Psoas muscle (tissue), 7 donors: ENCODE measurements at regions not wholly inside any gene's neighbourhood (a gene's known extent, or its start where the extent isn't known, plus 50 kb on each side); places are given as distances from the start of the nearest gene placed in this dataset.

Experiments used
- ATAC-seq, 4 donors: fragments of 200-7000 bp; cut with Tn5 transposase; one replicate each; pipeline ENCODE4 v1.9.1; 2020; ENCODE audit warnings: moderate library complexity in 3 of 4, mild to moderate bottlenecking in 2 of 4
- DNase-seq, 2 donors: peaks; one replicate each; pipeline ENCODE4 v3.0.0-alpha.2; 2020
- H3K27ac ChIP-seq: fragments of 200-600 bp; one replicate; pipeline ENCODE4 v1.8.0; 2022
- H3K27me3 ChIP-seq, 3 donors: fragments of 200-600 bp in 1 of 3; one replicate each; pipeline versions ENCODE4 v1.6.1 to v1.8.0; 2013 to 2022; ENCODE audit warnings: low read length in 2 of 3, mild to moderate bottlenecking in 2 of 3, moderate library complexity in 1 of 3; ENCODE audit not compliant: insufficient read depth in 3 of 3
- H3K36me3 ChIP-seq, 2 donors: fragments of 200-600 bp in 1 of 2; one replicate each; pipeline versions ENCODE4 v1.6.1 to v1.8.0; 2013 to 2022; ENCODE audit warnings: low read depth in 1 of 2, mild to moderate bottlenecking in 1 of 2, moderate library complexity in 1 of 2; ENCODE audit not compliant: insufficient read depth in 1 of 2
- H3K4me1 ChIP-seq: fragments of 200-600 bp; one replicate; pipeline ENCODE4 v1.8.0; 2022
- H3K4me3 ChIP-seq: fragments of 200-600 bp; one replicate; pipeline ENCODE4 v1.8.0; 2022; ENCODE audit warnings: mild to moderate bottlenecking
- H3K9me3 ChIP-seq: fragments of 200-600 bp; one replicate; pipeline ENCODE4 v1.8.0; 2022
- WGBS, 3 donors: extraction: QIAGEN DNeasy Blood & Tissue Kit; methylation state at CpG; one replicate each; pipeline versions ENCODE4 v1.1.6 to v1.1.7; 2013; 5-methylcytosine and 5-hydroxymethylcytosine counted together
- intact Hi-C, 2 donors: fragments of 100-400 bp; cut with DNase I; formaldehyde crosslinking; loops; one replicate each; pipeline versions ENCODE4 v1.11.0 to v1.14.2; 2022
- TF ChIP-seq, protein P1 (sequence below): fragments of 200-600 bp; IDR thresholded peaks from one replicate; pipeline ENCODE4 v1.8.0; 2022; ENCODE audit warnings: antibody characterized with exemption
- donor health status: healthy with polysubstance abuse.
- donor health status: DM: no; HTN: no; CAD: no; lungs with moderate emphysema.
- donor health status: Bipolar disorder and iron deficiency.
- donor health status: healthy.
- donor health status: DM: yes; HTN: yes; CAD: no.
- donor health status: DM: no; HTN: no; CAD: no.
- donor health status: DM: yes; HTN: yes; CAD: no.

DNA sequence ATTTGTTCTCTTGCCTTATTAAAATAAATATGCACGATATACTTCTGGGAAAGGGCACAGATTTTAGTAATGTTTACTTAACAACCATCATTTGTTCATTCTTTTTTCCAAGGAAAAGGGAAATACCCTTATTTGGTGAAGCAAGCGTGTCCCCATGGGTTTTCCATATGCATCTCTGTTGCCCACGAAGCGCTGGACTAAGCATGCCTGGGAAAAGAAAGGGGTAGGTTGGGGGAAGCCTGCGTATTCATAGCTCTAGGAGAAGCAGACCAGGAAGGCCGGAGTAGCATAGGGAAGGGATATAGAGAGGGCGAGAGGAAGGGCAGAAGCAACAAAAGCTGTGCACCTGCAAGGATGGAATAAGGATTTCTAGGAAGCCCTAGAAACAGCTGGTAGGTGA is 61.8 kb upstream of the ACO1 start:
- Histone ChIP-seq H3K4me3 (no peak overlapping the region), H3K9me3 (no peaks in the 10 kb centered on the region), H3K27me3 (no peaks in the 10 kb centered on the region), H3K36me3 (no peaks in the 10 kb centered on the region), H3K27ac (no peak overlapping the region), H3K4me1 (no peaks in the 10 kb centered on the region)
- intact Hi-C loops = no loop called here
- WGBS, 3 donors = 56 to 62% (median 62%) methylated on average over 7 of the region's 7 CpGs
- DNase-seq (no peak), ATAC-seq (no peak)
- TF ChIP-seq, protein P1, sequence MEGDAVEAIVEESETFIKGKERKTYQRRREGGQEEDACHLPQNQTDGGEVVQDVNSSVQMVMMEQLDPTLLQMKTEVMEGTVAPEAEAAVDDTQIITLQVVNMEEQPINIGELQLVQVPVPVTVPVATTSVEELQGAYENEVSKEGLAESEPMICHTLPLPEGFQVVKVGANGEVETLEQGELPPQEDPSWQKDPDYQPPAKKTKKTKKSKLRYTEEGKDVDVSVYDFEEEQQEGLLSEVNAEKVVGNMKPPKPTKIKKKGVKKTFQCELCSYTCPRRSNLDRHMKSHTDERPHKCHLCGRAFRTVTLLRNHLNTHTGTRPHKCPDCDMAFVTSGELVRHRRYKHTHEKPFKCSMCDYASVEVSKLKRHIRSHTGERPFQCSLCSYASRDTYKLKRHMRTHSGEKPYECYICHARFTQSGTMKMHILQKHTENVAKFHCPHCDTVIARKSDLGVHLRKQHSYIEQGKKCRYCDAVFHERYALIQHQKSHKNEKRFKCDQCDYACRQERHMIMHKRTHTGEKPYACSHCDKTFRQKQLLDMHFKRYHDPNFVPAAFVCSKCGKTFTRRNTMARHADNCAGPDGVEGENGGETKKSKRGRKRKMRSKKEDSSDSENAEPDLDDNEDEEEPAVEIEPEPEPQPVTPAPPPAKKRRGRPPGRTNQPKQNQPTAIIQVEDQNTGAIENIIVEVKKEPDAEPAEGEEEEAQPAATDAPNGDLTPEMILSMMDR = no peak

DNA sequence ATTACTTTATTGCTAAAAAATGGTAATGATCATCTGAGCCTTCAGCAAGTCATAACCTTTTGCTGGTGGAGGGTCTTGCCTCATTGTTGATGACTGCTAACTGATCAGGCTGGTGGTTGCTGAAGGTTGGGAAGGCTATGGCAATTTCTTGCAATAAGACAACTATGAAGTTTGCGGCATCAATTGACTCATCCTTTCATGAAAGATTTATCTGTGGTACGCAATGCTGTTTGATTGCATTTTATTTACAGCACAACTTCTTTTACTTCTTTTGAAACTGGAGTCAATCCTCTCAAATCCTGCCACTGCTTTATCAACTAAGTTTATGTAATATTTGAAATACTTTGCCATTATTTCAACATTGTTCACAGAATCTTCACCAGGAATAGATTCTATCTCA is 58.3 kb upstream of the ACO1 start:
- intact Hi-C loops = no loop called here

DNA sequence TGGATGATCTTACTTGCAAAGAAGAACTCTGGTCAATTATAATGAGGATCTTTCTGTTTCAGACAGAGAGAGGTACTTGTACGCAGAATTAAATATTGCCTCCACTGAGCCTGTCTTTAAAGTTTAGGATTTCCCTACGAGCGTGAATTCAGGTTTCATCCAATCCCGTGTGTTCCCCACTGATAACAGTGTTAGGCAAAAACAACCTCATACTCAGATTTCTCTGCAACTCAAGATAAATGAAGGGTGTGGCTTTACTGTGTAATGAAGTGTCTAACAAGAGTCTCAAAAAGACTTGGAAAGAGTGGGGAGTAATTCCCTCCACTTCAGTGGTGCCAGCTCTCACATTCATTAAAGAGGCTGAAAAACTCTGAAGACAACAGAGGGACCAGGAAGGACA is 53.2 kb upstream of the ACO1 start:
- H3K27ac ChIP-seq = no peak overlapping the region
- intact Hi-C loops = no loop called here
- no peak for ATAC-seq
- WGBS, 3 donors = 82 to 86% (median 82%) methylated on average over 4 of the region's 4 CpGs
- TF ChIP-seq, protein P1 = no peak
- no peaks in the 10 kb centered on the region for H3K27me3 ChIP-seq
- H3K9me3 ChIP-seq = no peaks in the 10 kb centered on the region
- H3K4me1 ChIP-seq = no peaks in the 10 kb centered on the region
- no peak for DNase-seq
- H3K4me3 ChIP-seq = no peak overlapping the region
- H3K36me3 ChIP-seq = no peaks in the 10 kb centered on the region

More for the DNA sequence above, 58.3 kb upstream of the ACO1 start:
- DNase-seq (no peak), ATAC-seq (no peak)
- H3K4me1 ChIP-seq = no peaks in the 10 kb centered on the region
- no peak overlapping the region for H3K27ac ChIP-seq
- H3K27me3 ChIP-seq = no peaks in the 10 kb centered on the region
- 97 to 100% (median 99%) methylated on average over 2 of the region's 2 CpGs for WGBS, 3 donors
- no peaks in the 10 kb centered on the region for H3K9me3 ChIP-seq
- H3K4me3 ChIP-seq = no peak overlapping the region
- no peaks in the 10 kb centered on the region for H3K36me3 ChIP-seq
- TF ChIP-seq, protein P1 = no peak

DNA sequence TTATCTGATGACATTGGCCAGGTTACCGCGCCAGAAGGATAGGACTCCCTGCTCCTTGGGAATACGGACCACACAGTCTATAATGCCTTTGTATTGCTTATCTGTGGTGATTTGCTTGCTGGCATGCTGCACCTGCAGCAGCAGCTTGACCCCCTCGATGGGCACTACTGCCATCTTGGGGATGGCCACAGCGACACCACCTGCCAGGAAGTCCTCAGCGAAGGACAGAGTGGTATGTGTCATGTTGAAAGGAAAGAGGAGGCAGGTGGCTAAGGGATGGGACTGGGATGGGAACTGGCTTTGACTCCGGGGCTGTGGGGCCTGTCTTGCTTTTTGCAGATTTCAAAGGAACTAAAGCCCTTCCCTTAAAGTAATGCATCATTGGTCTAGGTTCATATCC is 50.3 kb upstream of the ACO1 start:
- H3K27ac ChIP-seq = no peak overlapping the region
- H3K4me3 ChIP-seq = no peak overlapping the region
- H3K4me1 ChIP-seq = no peaks in the 10 kb centered on the region
- TF ChIP-seq, protein P1 = no peak
- H3K36me3 ChIP-seq = no peaks in the 10 kb centered on the region
- intact Hi-C loops = no loop called here
- WGBS, 3 donors = 87 to 88% (median 87%) methylated on average over 7 of the region's 7 CpGs
- DNase-seq (no peak), ATAC-seq (no peak)
- H3K27me3 ChIP-seq = no peaks in the 10 kb centered on the region
- no peaks in the 10 kb centered on the region for H3K9me3 ChIP-seq
